ENCODE measurements at regions not wholly inside any gene's neighbourhood (a gene's known extent, or its start where the extent isn't known, plus 50 kb on each side); places are given as distances from the start of the nearest gene placed in this dataset.

DNA sequence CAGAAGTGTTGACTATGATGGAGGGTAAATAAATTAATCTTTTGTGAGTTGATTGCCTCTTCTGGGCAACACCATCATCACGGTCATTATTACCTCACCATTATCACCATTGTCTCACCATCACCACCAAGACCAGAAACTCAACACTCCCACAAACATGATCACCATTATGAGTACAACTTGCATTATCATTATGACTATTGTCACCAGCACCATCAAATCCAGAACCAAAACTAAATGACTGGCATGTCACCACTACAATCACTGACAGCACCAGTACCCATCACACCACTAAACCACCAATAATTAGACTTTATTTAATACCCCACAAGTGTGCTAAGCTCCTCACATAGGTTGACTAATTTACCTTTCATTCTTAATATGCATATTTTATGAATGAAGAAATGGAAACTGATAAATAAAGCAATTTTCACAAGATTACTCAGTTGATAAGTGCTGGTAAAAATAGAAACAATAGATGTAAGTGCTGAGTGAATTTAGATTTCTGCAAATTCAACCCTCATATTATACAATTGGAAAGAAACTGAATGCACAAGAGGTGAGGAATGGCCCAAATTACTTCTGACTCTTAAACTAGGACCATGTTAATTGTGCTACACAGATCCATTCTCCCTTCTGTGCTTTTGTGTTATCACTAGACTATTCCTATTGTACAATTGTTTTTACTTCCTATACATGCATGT lies 517.8 kb upstream of the PAPPA start:
- TF ChIP-seq FOXK2 (IDR thresholded peaks at IDR 0.05) (no peak), HDGF (IDR thresholded peaks at IDR 0.05; ENCODE audit: borderline replicate concordance) (no peak), BHLHE40 (IDR thresholded peaks at IDR 0.05; ENCODE audit: borderline replicate concordance) (no peak), SP1 (IDR thresholded peaks at IDR 0.05) (no peak), L3MBTL2 (conservative IDR thresholded peaks at IDR 0.05) (no peak), ZNF384 (IDR thresholded peaks at IDR 0.05) (no peak), ARNT (IDR thresholded peaks at IDR 0.05) (no peak)

Measured in HEK293T (cell line).